NOMO-1 treated with dmso at 0.1 percent for 144 hours (cell line): ENCODE measurements at regions not wholly inside any gene's neighbourhood (a gene's known extent, or its start where the extent isn't known, plus 50 kb on each side); places are given as distances from the start of the nearest gene placed in this dataset.

ENCODE experiments used
- DNase-seq: peaks from one replicate; lab custom pipeline; 2025; ENCODE audit not compliant: unreplicated experiment; lab: John Stamatoyannopoulos, UW

DNA sequence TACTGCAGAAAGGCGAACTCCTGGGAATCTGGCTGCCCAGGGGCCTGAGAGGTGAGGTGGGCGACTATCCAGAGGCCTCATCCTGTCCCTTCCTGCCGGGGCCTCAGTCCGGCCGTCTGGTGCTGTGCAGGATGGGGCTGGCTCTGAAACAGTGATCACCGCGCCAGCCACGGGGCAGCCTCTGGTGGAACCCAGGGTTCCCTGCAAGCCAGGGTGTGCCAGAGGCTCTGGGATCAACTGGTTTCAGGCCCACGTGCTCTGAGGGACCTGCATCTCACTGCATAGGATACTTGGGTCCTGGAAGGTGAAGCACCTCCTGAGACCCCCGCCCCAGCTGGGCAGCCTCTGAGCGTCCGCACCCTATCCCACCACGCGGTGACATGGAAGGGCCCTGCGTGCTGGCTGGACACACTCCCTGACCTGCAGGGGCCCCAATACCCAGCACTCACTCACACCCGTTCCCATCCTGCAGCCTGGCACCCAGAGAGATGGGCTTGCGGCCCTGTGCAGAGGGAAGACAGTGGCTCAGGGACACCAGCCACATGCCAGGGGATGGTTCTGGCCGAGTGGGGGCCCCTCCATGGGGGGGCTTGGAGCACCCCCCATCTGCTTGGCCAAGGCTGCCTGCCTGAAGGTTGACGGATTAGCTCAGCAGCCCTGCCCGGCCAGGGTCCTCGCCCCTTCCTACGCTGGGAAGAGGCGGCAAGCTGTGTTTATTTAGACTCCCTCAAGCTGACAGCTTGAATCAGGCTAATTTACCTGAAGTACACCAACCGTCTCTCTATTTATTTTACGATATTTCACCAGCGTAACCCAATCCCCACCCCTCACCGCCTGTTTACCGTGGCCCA, 64.3 kb upstream of the TTC34 start:
- DNase-seq, result no peak

DNA sequence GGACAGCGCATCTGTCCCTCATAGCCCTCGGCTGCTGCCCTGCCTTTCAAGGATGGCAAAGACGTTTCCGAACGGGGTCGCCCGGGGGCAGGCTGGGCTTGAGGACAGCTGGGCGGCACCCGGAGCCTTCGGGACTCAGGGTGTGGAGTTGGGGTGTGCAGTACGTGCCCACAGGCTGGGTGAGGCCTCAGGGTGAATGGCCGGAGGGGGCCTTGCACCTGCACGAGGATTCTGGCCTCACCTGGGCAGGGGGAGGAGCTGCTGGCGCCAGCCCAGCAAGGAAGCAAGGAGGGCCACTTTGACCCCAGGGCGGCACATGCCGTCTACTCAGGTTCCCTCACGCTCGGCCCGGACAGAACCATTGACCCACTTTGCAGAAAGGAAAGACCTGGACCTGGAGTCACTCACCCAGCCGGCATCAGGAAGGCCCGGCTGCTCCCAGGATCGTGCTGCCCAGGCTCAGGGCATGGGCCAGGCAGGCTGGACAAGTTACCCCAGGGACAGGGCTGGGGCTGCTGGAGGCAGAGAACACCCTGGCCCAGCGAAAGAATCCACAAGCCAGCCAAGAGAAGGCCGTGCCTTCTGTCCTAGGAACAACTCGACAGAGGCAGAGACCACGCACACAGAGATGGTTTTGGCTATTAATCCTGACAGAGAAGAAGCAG, 65.1 kb upstream of the TTC34 start:
- no peak for DNase-seq

DNA sequence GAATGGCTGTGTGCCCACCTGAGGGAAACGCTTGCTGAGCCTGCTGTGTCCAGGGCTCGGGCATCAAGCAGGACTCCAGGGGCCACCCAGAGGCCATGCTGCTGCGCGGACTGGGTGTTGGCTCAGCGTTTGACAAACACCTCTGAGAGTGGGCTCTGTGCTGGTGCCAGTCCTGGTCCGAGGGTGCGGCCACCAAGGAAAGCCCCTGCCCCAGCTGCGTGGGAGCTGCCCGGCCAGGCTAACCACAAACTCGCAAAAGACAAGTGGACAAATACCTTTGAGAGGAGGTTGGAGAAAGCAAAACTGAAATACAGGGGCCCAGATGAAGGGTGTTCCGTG, 65.6 kb upstream of the TTC34 start:
- DNase-seq, result no peak

GRCh38 chr1:2867861-2868260, 66.4 kb upstream of the TTC34 start:
- DNase-seq, result no peak

GRCh38 chr1:2868571-2869195, 67.2 kb upstream of the TTC34 start:
- DNase-seq, result no peak

DNA sequence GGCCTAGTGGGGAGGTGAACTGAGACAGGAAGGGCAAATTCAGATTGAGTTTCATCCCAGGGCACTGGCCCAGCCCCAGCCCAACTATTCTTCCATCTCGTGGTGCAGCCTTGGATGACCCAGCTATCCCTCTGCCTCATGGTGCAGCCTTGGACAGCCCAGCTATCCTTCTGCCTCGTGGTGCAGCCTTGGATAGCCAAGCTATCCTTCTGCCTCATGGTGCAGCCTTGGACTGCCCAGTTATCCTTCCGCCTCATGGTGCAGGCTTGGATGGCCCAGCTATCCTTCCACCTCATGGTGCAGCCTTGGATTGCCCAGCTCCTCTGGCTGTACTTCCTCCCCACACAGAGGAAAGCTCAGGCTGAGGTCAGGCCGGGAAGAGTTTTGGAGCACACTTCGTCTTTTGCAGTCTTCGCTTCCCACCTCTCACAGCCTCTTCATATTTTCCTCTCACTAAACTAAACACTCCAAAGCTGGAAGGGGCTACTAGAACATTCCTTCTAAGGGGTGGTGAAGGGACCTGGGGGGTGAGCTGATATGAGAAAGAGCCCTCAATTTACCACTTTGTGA, 69.8 kb upstream of the TTC34 start:
- no peak for DNase-seq

GRCh38 chr1:2874207-2874606, 72.7 kb upstream of the TTC34 start:
- no peak for DNase-seq

GRCh38 chr1:2874607-2875480, 73.4 kb upstream of the TTC34 start:
- no peak for DNase-seq

DNA sequence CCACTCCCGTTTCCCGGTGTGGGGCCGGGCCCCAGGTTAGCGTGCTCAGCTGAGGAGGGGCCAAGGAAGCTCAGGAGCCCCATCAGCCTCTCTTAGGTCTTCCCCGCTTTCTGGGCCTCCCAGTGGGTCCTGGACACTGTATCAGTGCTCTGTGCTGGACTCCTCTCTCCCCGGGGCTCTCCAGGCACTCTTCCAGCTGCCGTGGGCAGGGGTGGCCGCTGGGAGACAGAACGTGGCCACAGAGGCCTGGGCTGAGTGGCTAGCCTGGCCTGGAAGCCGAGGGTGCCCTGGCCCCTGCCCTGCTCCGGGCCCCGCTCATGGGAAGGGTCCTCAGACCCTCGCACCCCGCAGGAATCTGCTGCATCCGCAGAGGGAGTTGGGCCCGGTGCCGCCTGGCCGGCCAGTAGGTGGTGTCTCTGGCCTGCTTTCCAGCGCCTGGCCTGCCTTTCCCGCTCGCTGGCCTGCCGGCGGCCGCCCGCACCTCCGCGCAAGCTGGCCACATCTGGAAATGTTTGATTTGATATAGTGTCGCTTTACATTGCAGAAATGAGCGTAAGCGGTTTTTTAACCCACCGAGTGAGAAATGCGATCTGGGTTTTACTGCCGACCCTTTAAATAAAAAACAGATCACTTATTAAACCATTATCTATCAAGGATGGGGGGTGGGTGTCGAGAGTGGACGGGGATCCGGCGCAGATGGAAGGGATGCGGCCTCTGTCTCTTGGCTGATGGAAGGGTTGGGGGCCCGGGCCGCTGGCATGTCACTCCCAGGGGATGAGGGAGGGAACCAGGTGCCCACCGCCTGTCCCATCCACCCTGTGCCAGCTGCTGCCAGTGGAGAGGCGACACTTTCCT, 74.4 kb upstream of the TTC34 start:
- no peak for DNase-seq

- DNase-seq, result no peak
These were observed 75.4 kb upstream of the TTC34 start for GRCh38 chr1:2876846-2877245.

DNA sequence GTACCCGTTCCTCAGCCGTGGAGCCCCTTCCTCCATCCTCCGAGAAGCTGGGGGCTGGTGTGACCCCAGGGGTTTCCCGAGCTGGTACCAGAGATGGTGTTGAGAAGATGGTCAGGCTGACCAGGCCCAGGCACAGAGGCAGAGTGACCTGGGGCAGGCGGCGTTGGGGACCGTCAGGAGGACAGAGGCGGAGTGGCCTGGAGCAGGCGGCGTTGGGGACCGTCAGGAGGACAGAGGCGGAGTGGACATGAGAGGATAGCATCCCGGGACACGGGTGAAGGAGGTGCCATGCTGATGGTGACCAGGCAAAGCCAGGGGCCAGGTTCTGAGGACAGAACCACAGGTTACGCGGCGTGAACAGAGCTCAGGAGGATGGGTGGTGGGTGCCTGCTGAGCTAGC, 75.9 kb upstream of the TTC34 start:
- no peak for DNase-seq

DNA sequence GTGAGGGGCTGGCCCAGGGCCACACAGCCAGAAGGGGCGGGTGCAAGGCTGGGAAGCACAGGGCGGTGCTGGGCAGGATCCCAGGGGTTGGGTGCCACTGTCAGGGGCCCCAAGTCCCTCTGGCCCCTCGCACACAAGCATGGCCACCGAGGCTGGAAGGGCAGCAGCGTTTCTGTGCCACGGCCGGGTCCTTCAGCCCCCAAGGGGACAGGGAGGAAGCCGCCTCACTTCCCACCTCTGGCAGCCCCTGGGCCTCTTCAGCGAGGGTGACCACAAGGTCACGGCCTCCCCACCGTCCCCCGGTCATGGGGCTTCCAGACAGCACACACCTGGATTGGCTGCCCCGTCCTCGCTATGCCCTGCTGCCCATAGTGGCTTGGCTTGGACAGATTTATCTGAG, 77.1 kb upstream of the TTC34 start:
- DNase-seq, result no peak

GRCh38 chr1:2879026-2879425, 77.5 kb upstream of the TTC34 start:
- DNase-seq, result no peak

GRCh38 chr1:2879591-2879990, 78.1 kb upstream of the TTC34 start:
- DNase-seq, result no peak

DNA sequence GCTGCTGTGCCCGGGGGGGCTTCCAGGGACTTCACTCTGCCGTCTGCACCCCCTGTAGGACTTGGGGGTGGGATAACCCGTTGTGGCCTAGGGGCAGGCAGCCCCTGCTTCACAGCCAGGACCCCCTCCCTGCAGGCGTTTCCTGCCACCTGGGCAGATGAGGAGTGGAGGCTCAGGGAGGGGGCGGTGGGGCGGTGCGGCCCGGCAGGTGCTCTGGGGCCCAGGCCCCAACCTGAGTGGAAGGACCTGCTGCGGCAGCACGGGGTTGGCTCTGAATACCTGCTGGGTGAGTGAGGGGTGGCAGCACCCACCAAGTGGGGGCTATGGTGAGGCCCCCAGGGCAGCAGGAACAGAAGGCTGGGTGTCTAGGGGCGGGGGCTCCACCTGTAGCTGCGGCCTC, 78.6 kb upstream of the TTC34 start:
- DNase-seq, result no peak

DNA sequence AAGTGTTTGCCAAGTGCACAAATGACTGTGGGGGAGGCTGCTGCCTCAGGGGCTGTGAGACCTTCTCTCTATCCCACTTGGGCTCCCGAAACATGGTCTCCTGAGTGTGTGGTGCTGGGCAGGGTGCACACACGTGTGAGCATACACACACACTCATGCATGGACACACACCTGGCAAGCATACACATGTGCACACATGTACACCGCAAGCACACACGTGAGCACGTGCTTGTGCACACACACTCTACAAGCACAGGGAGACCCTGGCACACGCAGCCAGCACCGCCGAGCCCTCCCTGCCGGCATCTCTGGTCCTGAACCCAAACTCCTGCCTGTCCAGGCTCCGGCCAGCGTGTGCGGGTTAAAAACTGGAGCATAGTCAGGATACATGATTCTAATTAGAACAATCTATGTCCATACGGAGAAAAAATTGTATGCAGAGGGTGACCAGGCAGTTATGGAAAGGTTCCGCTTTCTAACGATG, 79.4 kb upstream of the TTC34 start:
- DNase-seq, result no peak

GRCh38 chr1:2881556-2881955, 80.1 kb upstream of the TTC34 start:
- no peak for DNase-seq

GRCh38 chr1:2882966-2883696, 81.6 kb upstream of the TTC34 start:
- no peak for DNase-seq

DNA sequence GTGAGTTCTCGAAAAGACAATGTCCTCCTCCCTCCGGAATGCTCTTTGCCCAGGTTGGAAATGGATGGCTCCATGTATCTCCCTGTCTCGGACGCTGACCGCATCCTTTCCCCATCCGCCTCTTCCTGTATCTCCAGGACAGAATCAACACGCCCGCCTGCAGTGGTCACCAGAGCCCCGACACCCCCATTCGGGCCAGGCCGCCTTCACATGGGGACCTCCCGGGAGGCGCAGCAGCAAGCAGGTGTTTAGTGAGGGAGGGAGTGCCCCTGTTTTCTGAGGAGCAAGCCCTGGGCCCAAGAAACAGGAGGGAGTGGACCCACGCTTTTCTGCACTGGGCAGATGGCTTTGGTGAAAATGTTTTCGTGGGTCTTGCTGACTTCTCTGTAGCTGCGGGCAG, 83.5 kb upstream of the TTC34 start:
- DNase-seq, result no peak
